ENCODE measurements at regions not wholly inside any gene's neighbourhood (a gene's known extent, or its start where the extent isn't known, plus 50 kb on each side); places are given as distances from the start of the nearest gene placed in this dataset.

GRCh38 chr6:164005004-164005711 lies 590.6 kb downstream of the QKI start:
- DNase-seq = no peak

- no peak for DNase-seq
These were observed 585.8 kb downstream of the QKI start for GRCh38 chr6:164000276-164000675.

GRCh38 chr6:163999475-164000125 lies 585.1 kb downstream of the QKI start:
- DNase-seq = no peak

- DNase-seq = no peak
These were observed 584.0 kb downstream of the QKI start for GRCh38 chr6:163998496-163998895.

- no peak for DNase-seq
These were observed 582.0 kb downstream of the QKI start for GRCh38 chr6:163996491-163996890.

GRCh38 chr6:163994566-163994965 lies 580.0 kb downstream of the QKI start:
- no peak for DNase-seq

- no peak for DNase-seq
These were observed 578.2 kb downstream of the QKI start for GRCh38 chr6:163992701-163993100.

GRCh38 chr6:163992056-163992455 lies 577.5 kb downstream of the QKI start:
- DNase-seq = no peak

- DNase-seq = no peak
These were observed 576.8 kb downstream of the QKI start for GRCh38 chr6:163991321-163991720.

GRCh38 chr6:163986313-163986712 lies 571.8 kb downstream of the QKI start:
- no peak for DNase-seq

GRCh38 chr6:163985710-163986109 lies 571.2 kb downstream of the QKI start:
- DNase-seq = peak in 1 of 2 experiments; percentile 14

GRCh38 chr6:163985040-163985439 lies 570.5 kb downstream of the QKI start:
- DNase-seq = no peak

- no peak for DNase-seq
These were observed 569.8 kb downstream of the QKI start for GRCh38 chr6:163984124-163984936.

GRCh38 chr6:163983679-163984078 lies 569.2 kb downstream of the QKI start:
- DNase-seq = no peak

- DNase-seq = no peak
These were observed 559.8 kb downstream of the QKI start for GRCh38 chr6:163974322-163974721.

GRCh38 chr6:163971841-163972838 lies 557.6 kb downstream of the QKI start:
- DNase-seq = no peak

- DNase-seq = no peak
These were observed 556.5 kb downstream of the QKI start for GRCh38 chr6:163970846-163971564.

- peak; percentile 40 to 55 for DNase-seq
These were observed 551.2 kb downstream of the QKI start for GRCh38 chr6:163965426-163966348.

- no peak for DNase-seq
These were observed 550.3 kb downstream of the QKI start for GRCh38 chr6:163964789-163965188.

All from NCI-H2081 (cell line).